LHCN-M2 (cell line): ENCODE measurements at regions not wholly inside any gene's neighbourhood (a gene's known extent, or its start where the extent isn't known, plus 50 kb on each side); places are given as distances from the start of the nearest gene placed in this dataset.
A peak's percentile ranks its signal among the peaks of the same experiment; 100 is the strongest.
"Not testable (repeated sequence)": the region's sequence is repeated elsewhere in the genome, so short reads cannot be mapped to it uniquely, and the experiment has no call there.

Experiments
- DNase-seq: peaks from one replicate; pipeline ENCODE4 v3.0.0-alpha.2; 2012; ENCODE audit warnings: low read depth

DNA sequence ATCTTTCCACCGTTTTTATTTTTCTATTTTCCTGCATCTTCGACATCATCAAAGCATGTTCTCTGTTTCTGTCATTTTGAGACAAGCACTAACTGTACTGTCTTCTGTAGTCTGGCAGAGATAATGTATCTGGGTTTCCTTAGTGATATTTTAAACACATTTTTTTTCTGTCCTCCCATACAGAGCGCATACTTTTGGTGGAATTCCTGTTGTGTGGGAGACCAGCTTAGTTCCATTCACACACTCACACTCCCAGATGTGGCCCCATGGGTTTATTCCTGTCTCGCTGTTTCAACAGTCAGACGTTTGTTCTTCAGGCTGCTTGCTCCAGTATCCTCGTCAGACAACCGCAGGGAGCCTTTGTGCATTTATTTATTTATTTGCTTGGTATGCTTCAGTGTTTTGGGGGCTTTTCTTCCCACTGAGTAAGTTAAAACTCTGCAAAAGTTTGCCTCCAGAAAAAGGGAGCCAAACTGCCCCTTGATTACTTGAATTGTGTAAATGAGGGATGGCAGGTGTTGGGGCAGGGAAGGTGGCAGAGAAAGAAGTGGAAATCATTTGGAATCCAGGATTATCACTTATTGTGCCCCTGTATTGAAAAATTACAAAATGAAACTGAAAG, 456.8 kb upstream of the KLF6 start:
- DNase-seq = peak; percentile 94

DNA sequence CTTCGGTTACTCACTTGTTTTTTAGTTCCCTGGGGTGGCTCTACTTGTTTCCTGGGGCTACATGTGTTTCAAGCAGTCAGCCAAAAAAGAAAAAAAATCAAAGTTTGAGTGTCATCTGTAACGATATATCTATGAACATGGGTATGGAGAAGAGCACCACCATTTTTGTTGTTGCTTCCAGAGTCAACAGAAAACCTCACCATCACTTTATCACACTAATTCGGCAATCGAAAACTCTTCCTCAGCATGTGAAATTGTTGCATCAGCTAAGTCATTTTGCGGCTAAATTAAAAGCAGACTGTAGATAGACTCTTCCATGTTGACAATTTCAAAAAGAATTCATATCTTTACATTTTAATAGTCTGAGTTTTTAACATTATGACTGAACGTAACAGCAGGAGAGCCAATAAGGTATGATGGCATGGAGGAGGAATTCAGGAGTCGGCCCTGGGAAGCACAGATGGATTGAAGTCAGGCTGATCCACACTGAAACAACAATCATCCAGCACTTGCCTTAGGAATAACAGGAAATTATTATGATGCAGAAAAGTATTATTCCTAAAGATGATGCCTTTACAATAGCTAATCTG, 455.7 kb upstream of the KLF6 start:
- peak; percentile 71 for DNase-seq

DNA sequence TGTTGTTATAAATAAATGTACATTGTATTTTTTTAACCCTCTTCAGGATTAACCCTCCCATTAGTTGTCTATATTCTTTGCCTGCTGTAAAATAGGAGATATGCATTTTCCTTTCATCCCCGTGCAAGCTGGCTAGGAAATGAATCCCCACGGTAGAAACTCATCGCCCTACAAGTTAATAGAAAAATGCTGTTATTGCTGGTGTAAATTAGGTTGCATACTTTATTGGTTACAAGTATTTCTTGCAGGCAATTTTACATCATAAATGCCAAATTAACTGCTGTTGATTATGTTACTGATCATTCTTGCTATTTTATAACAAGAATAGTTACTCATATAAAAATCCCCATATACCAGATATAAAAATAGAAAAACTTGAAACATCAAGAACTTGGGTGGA, 454.2 kb upstream of the KLF6 start:
- no peak for DNase-seq

DNA sequence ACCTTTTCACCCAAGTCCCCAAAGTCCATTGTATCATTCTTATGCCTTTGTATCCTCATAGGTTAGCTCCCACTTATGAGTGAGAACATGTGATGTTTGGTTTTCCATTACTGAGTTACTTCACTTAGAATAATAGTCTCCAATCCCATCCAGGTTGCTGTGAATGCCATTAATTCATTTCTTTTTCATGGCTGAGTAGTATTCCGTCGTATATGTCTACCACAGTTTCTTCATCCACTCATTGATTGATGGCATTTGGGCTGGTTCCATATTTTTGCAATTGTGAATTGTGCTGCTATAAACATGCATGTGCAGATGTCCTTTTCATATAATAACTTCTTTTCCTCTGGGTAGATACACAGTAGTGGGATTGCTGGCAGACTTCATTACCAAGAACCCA, 451.9 kb upstream of the KLF6 start:
- DNase-seq = not testable (repeated sequence)

DNA sequence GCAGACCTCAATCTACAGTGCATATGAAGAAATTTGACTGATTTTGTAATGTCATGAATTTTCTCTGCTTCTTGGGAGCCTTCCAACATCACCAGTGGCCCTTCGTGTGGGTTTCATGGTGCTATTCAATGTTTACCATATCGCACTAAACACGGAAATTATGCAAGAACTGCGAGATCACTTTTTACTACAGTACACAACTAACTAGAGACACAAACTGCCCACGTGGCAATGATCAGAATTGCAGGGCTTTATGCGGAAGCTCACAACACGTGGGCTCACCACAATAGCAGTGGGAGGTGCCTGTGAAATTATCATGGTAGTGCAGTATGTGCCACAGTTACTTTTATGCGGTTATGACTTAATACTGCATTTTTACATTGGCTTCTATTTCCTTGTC, 449.7 kb upstream of the KLF6 start:
- no peak for DNase-seq

DNA sequence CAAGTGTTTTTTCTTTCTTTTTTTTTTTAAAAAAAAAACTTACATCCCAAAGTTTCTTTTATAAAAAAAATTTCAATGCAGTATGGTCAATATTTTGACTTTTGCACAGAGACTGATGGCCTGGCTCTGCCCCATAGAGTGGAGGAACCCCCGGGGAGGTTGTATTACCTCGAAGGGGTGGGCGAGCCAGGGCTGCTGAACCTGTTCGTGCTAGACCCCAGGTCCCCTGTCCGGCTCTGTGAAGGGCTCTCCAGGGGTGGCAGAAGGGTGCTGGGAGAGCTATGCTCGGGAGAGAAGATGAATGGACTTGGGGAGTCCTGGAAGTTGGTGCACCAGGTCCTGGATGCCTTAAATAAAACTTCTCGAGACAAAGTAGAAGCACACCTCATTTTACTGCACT, 446.4 kb upstream of the KLF6 start:
- no peak for DNase-seq

DNA sequence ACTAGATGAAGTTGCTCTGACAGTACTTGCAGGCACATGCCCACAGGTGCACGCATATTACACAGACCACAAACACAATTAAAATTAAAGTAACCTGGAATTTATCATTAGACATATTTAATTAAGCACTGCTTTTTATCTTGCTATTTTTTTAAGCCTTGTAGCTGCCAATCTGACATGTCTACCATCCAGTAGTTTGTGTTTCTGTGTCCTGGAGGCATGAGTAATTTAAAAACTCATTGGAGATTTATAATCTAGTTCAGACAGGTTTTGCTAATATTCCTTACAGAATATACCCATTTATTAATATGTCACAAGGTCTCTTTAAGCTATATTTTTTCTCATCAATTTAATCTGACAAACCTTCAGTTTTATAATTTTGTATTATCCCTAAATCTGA, 445.0 kb upstream of the KLF6 start:
- DNase-seq = no peak

DNA sequence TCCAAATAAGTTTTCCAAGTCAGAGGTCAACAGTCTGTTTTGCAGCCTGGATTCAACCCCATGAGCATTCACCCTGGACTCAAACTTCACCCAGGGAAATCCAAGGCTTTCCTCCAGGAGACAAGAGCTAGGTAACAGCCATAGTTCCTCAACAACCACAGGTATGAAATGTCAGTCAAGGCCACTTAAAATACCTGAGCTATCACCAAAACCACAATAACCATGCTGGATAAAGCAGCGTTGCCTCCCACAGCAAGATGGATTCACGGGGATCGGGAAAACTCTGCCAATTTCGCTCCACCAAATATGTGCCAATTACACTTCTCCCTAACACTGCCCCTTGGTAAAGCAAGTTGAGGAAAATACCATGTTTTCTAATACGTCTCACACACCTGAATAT, 444.1 kb upstream of the KLF6 start:
- no peak for DNase-seq

DNA sequence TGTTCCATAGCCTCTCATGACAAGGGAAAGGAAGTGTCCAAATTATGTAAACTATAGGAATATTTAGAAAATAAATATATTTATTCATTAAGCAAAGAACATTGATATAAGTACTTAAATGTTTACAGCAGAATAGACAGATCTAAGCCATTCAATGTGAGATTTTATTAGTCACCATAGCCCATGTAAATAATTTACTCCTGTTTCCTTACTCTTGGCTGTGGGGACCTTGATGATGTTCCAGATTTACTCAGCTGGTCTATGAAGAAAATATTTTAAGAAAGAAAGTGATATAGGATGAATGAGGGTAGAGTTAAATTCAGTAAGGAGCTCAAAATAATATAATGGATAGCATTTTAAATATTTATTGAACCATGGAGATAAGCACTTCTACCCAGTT, 442.6 kb upstream of the KLF6 start:
- DNase-seq = no peak

DNA sequence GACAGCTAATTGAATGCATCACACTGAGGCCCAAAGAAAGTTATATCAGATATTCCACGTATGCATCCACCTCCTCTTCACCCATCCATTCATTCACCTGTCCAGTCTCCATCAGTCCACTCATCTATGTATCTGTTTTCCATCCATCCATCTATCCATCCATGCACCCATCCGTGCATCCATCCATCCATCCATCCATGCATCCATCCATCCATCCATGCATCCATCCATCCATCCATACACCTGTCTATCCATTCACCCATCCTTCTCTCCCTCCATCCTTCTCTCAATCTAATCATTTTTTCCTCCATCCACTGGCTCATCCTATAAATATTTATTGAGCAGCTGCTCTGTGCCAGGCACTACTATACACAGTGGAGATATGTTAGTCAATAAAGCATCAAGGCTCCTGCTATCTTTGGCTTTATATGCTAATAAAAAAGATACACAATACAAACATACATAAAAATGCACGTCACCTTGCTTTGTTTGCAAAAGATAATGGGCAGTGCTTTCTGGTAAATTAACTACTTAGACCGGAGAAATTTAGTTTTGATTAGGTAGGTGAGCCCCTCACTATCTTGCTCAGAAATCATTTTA, 442.0 kb upstream of the KLF6 start:
- DNase-seq = no peak

DNA sequence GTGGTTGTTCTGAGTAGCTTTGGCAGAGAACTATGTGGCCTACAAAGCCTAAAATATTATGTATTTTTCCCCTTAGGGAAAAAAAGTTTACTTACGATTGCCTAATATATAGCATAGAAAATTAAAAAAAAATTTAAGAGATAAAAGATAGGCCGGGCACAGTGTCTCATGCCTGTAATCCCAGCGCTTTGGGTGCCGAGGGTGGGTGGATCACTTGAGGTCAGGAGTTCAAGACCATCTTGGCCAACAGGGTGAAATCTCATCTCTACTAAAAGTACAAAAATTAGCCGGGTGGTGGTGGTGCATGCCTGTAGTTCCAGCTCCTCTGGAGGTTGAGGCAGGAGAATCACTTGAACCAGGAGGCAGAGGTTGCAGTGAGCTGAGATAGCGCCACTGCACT, 439.2 kb upstream of the KLF6 start:
- no peak for DNase-seq

DNA sequence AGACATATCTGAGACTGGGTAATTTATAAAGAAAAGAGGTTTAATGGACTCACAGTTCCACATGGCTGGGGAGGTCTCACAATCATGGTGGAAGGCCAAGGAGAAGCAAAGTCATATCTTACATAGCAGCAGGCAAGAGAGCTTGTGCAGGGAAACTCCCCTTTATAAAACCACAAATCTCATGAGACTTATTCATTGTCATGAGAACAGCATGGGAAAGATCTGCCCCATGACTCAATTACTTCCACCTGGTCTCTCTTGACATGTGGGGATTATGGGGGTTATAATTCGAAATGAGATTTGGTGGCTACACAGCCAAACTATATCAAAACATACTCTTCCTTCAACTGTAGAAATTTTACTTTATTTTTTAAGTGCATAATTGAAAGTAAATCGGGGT, 436.3 kb upstream of the KLF6 start:
- DNase-seq = peak; percentile 76

DNA sequence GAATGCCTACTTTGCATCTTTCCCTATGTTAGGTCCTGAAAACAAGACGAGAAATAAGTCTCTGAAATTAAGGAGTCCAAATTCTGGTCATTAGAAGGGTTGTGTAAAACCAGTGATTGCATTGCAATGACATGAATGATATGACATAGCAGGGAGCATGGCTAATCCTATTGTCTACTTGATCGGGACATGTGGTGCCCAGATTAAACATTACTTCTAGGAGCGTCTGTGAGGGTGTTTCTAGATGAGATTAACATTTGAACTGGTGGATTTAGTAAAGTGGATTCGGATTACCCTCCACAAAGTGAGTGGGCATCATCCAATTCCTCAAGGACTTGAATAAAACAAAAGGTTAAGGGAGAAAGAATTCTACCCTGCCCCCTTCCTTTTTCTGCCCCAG, 434.9 kb upstream of the KLF6 start:
- DNase-seq = no peak

DNA sequence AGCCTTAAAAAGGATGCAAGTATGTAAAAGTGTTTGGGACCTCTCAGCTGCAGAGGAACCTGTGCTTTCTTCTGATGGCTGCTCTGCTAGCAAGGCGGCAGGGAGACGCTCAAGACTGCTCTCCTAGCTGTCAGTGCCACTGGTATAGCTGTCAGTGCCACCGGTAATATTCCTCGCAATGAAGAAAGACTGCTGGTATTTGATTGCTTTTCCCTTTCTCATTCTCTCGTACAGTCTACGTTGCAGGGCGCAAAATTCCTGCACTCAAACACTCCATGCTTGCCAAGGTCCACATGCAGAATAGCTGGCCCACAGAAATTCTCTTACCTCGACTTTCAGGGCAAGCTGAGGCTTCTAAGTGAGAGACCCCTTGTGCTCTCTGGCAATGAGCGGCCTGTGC, 432.6 kb upstream of the KLF6 start:
- DNase-seq = no peak

DNA sequence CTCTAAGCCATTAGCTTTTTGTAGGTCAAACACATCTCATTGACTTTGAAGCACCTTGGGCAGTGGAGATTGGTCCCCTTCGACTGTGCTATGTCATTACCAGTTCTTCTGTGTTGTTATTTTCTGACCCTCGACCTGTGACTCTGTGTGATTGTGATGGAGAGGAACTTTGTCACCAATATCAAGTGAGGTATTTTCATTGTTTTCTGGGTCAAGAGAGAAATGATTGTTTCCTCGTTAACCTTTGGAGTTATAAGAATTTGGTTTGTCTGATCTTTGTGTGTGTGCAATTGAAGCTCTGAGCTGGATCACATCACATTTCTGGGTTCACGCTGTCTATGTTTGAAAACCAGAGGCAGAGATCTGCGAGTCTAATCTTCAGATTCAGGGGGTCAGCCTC, 432.2 kb upstream of the KLF6 start:
- DNase-seq = no peak

DNA sequence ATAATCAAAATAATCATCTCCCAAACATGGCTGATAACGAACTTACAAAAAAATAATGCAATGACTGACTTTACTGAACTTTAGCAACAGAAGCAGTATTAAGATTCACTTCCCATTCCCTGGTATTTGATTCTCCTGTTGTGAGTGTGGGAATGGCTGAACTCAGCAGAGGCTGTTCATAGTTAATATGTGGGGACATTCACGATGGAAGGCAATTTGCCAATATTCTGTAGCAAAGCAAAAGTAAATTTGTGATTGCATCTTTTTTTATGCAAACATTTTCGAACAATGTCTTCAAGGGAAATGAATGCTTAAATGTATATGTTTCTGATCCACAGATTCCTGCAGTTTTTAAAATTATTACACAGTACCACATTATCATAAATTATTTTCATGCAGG, 431.7 kb upstream of the KLF6 start:
- no peak for DNase-seq

DNA sequence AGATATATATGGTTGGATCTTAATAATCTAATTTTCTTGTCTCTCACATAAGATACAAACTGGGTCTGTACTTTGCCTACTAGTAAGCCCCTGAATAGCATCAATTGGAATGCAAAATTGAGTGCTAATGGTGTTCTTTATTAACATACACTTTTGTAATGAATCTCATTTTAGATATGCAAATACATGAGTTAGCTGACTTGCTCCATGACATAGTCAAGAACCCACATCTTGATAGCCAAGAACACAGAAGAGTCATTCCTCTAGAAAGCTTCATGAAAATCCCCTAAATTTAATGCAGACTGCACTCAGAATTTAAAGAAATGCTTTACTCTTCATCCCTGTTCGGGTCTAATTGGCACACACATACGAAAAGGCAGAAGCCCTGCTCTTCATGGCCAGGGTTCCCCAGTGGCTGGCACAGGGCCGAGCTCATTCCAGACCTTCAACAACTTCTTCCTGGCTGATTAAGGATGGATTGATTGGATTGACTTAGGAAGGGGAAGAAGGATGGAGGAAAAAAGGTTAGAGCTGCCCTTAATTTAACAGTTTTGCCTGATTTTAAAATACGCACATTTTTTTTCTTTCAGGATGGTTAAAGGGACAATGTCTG, 431.1 kb upstream of the KLF6 start:
- DNase-seq = no peak

DNA sequence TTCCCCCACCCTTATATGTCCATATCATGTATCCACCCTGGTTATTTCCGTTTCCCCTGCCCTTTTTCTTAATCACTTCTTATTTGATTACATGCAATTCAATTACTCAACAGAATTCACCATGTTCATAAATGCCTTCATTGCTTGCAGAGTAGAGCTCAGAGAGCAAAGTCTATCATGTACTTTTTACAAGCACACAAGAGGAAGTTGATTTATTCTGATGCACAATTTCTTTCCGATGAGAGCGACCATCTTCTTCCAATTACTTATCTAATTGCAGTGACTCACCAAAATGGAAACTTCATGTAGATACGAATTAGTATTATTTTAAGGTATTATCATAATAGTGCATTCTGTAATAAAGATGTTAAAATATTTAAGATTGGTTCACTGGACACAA, 430.5 kb upstream of the KLF6 start:
- DNase-seq = no peak

DNA sequence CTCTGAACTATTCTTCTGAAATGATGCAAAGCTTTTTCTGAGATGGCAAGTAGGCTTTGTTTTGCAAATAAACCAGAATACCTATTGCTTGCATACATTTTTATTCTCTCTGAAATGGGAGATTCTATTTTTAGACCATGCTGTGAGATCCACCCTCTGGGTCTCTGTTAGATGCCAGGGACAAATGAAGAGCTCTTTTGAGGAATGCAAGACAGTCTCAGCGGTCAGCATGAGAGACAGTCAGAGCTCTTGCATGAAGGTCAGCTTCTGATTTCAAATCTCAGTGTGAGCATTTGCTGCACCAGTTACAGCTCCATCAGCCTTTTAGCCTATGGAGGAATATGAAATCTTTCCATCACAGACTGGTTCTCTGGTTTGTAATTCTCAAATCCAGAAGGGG, 429.9 kb upstream of the KLF6 start:
- DNase-seq = no peak

DNA sequence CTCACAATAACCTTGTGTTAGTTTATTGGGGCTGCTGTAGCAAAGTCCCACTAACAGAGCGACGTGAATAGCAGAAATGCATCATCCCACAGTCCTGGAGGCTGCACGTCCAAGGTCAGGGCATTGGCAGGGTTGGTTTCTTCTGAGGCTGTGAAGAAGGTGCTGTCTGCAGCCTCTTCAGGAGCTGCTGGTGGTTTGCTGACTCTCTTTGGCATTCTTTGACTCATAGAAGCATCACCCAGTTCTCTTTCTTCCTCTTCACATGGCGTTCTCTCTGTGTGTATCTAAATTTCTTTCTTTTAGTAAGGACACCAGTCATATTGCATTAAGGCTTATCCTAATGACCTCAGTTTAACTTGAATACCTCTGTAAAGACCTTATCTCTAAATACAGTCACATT, 428.4 kb upstream of the KLF6 start:
- DNase-seq = peak; percentile 13

DNA sequence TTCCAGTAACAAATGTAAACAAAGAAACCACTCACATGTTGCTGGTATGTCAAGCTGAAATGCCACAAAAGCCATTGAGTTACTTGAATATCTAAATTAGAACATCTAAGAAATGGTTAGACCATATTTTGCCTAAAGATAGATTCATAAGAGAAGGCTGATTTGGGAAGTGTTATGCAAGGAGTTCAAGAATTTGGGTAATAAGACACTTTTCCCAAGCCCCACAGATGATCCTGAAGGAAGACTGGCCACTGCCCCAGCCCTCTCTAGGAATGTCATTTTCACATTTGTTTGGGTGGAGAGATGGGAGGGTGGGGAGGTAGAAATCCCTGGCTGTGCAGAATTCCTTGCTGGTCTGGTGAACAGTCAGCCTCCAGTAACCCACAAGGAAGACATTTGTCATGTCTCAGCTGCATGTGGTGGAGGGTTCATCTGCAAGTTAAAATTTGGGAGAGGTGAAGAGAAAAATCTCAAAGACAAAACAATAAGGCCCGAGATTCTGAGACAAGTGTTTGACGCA, 427.2 kb upstream of the KLF6 start:
- DNase-seq = no peak

DNA sequence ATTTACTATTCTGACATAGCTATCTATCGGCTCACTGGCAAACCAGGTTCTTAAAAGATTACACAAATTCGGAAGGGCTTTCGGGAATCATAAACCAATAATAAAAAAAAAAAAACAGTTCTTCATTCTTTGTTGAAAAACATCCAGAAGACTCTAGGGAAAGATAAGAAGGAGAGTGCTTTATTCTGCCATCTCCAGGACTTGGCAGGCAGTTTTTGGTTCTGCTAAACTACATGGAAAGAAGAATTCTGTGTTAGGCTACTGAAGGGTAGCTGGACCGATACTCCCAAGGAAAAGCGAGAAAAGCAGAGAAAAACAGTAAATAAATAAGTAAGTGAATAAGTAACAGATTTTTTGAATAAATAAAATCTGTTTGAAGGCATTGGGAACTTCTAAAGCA, 423.5 kb upstream of the KLF6 start:
- no peak for DNase-seq

DNA sequence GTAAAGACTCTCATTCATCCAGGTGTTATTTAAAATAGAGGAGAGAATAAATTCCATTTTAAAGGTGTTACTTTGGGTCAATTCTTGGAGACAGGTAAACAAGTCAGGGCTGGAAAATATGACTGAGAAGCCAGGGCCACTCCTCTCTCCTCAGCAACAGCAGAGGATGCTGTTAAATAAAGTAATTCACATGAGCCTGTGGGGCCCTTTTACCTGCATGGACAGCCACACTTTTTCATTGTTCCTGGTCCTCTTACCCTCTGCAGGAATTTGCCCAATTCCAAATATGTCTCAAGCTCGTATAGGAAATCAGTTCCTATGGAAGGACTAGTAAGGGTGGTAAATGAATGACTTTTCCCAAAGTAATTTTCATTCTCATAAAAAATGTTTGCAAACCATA, 420.1 kb upstream of the KLF6 start:
- DNase-seq = no peak
